ENCODE measurements at regions not wholly inside any gene's neighbourhood (a gene's known extent, or its start where the extent isn't known, plus 50 kb on each side); places are given as distances from the start of the nearest gene placed in this dataset.
"Not testable (repeated sequence)": the region's sequence is repeated elsewhere in the genome, so short reads cannot be mapped to it uniquely, and the experiment has no call there.

GRCh38 chr2:152254976-152255375 is 79.4 kb upstream of the STAM2 start:
- no peaks in the 10 kb centered on the region for H3K4me1 ChIP-seq (ENCODE audit: insufficient read depth)
- WGBS, 3 donors, result 94 to 96% (median 96%) methylated on average over 1 of the region's 1 CpG
- intact Hi-C loops (cut with DNase I), result no loop called here
- no peaks in the 10 kb centered on the region for H3K9me3 ChIP-seq
- H3K27ac ChIP-seq, result no peak overlapping the region
- no peaks in the 10 kb centered on the region for H3K36me3 ChIP-seq
- H3K4me3 ChIP-seq, result no peak overlapping the region
- no peak for DNase-seq
- H3K27me3 ChIP-seq, result no peaks in the 10 kb centered on the region
- TF ChIP-seq POLR2A (IDR thresholded peaks at IDR 0.05) (no peak), EP300 (IDR thresholded peaks at IDR 0.05) (no peak), CTCF (IDR thresholded peaks at IDR 0.05) (no peak)

GRCh38 chr2:152255918-152256317 is 79.1 kb upstream of the FMNL2 start:
- Histone ChIP-seq H3K27ac (no peak overlapping the region), H3K4me1 (ENCODE audit: insufficient read depth) (no peaks in the 10 kb centered on the region), H3K36me3 (no peaks in the 10 kb centered on the region), H3K4me3 (no peak overlapping the region), H3K27me3 (no peaks in the 10 kb centered on the region), H3K9me3 (no peaks in the 10 kb centered on the region)
- intact Hi-C loops (cut with DNase I), result no loop called here
- TF ChIP-seq EP300 (IDR thresholded peaks at IDR 0.05) (no peak), CTCF (IDR thresholded peaks at IDR 0.05) (no peak), POLR2A (IDR thresholded peaks at IDR 0.05) (no peak)
- no peak for DNase-seq

- TF ChIP-seq POLR2A (IDR thresholded peaks at IDR 0.05), result no peak
- TF ChIP-seq EP300 (IDR thresholded peaks at IDR 0.05), result no peak
- no peak for TF ChIP-seq CTCF (IDR thresholded peaks at IDR 0.05)
- 76 to 85% (median 80%) methylated on average over 4 of the region's 4 CpGs for WGBS, 3 donors
- intact Hi-C loops (cut with DNase I), result no loop called here
These were observed 74.0 kb upstream of the FMNL2 start for GRCh38 chr2:152260939-152261338.

GRCh38 chr2:152263911-152264310 is 71.1 kb upstream of the FMNL2 start:
- TF ChIP-seq EP300 (IDR thresholded peaks at IDR 0.05) (no peak), CTCF (IDR thresholded peaks at IDR 0.05) (no peak), POLR2A (IDR thresholded peaks at IDR 0.05) (no peak)

More at GRCh38 chr2:152260939-152261338, 74.0 kb upstream of the FMNL2 start:
- no peak overlapping the region for H3K27ac ChIP-seq
- no peaks in the 10 kb centered on the region for H3K9me3 ChIP-seq
- no peak for DNase-seq
- H3K27me3 ChIP-seq, result no peaks in the 10 kb centered on the region
- H3K4me1 ChIP-seq (ENCODE audit: insufficient read depth), result no peaks in the 10 kb centered on the region
- no peaks in the 10 kb centered on the region for H3K36me3 ChIP-seq
- no peak overlapping the region for H3K4me3 ChIP-seq

GRCh38 chr2:152273732-152274260 is 61.2 kb upstream of the FMNL2 start:
- 78 to 89% (median 82%) methylated on average over 2 of the region's 2 CpGs for WGBS, 3 donors
- DNase-seq; intact Hi-C loops (cut with DNase I); H3K4me1 ChIP-seq (ENCODE audit: insufficient read depth); H3K9me3 ChIP-seq; H3K27ac ChIP-seq; H3K27me3 ChIP-seq; H3K36me3 ChIP-seq; H3K4me3 ChIP-seq: not testable (repeated sequence)

More at GRCh38 chr2:152263911-152264310, 71.1 kb upstream of the FMNL2 start:
- no peak overlapping the region for H3K4me3 ChIP-seq
- H3K36me3 ChIP-seq, result no peaks in the 10 kb centered on the region
- no peaks in the 10 kb centered on the region for H3K4me1 ChIP-seq (ENCODE audit: insufficient read depth)
- no peaks in the 10 kb centered on the region for H3K9me3 ChIP-seq
- intact Hi-C loops (cut with DNase I), result no loop called here
- DNase-seq, result no peak
- no peaks in the 10 kb centered on the region for H3K27me3 ChIP-seq
- H3K27ac ChIP-seq, result no peak overlapping the region

GRCh38 chr2:152277896-152278295 is 57.1 kb upstream of the FMNL2 start:
- H3K36me3 ChIP-seq; H3K4me1 ChIP-seq (ENCODE audit: insufficient read depth); DNase-seq; H3K4me3 ChIP-seq; H3K27me3 ChIP-seq; intact Hi-C loops (cut with DNase I); H3K9me3 ChIP-seq; H3K27ac ChIP-seq: not testable (repeated sequence)
- 87 to 93% (median 87%) methylated on average over 6 of the region's 6 CpGs for WGBS, 3 donors
